IMR-90 (cell line): ENCODE measurements at regions not wholly inside any gene's neighbourhood (a gene's known extent, or its start where the extent isn't known, plus 50 kb on each side); places are given as distances from the start of the nearest gene placed in this dataset.

Experiments
- ATAC-seq: fragments of 200-7000 bp; cut with Tn5 transposase; 2 replicates; pipeline ENCODE4 v1.9.1; 2020; ENCODE audit warnings: low read depth, mild to moderate bottlenecking, moderate library complexity
- BruUV-seq: library from RNA; stranded (reverse); fragments of 400-500 nt; replicated peaks from 2 replicates; lab custom pipeline; 2021; lab: Mats Ljungman, UMichigan
- CTCF ChIA-PET: fragments of 300-600 bp; formaldehyde crosslinking; extraction: SDS; loops from one replicate; lab custom pipeline; 2021; ENCODE audit warnings: antibody characterized with exemption; lab: Yijun Ruan, JAX
- POLR2A ChIA-PET: fragments of 300-600 bp; sonication (Branson Sonifier 250); formaldehyde crosslinking; loops from one replicate; lab custom pipeline; 2022; ENCODE audit warnings: antibody characterized with exemption; ENCODE audit not compliant: unreplicated experiment; lab: Charles Lee
- DNase-seq: peaks from one replicate; pipeline ENCODE4 v3.0.0; 2013
- H2AFZ ChIP-seq: replicated peaks from 2 replicates; pipeline ENCODE3; 2013; ENCODE audit warnings: low read length, mild to moderate bottlenecking; ENCODE audit not compliant: poor library complexity
- H2AK5ac ChIP-seq: 2 replicates; pipeline ENCODE4 v1.6.1; 2013; ENCODE audit warnings: low read depth, low read length, inconsistent platforms
- H2AK9ac ChIP-seq: replicated peaks from 2 replicates; pipeline ENCODE3; 2013; ENCODE audit warnings: mild to moderate bottlenecking, low read depth, low read length, moderate library complexity; ENCODE audit not compliant: poor library complexity
- H2BK120ac ChIP-seq: 2 replicates; pipeline ENCODE4 v1.6.1; 2013; ENCODE audit warnings: low read depth, low read length, inconsistent platforms
- H2BK15ac ChIP-seq: 3 replicates; pipeline ENCODE4 v1.6.1; 2013; ENCODE audit warnings: low read depth, low read length, inconsistent platforms
- H2BK20ac ChIP-seq: 2 replicates; pipeline ENCODE4 v1.6.1; 2013; ENCODE audit warnings: low read depth, mild to moderate bottlenecking, inconsistent platforms, low read length, moderate library complexity
- H2BK5ac ChIP-seq: 2 replicates; pipeline ENCODE4 v1.6.1; 2013; ENCODE audit warnings: mild to moderate bottlenecking, low read depth, low read length, inconsistent platforms; ENCODE audit not compliant: poor library complexity, severe bottlenecking
- H3K14ac ChIP-seq: replicated peaks from 2 replicates; pipeline ENCODE4 v1.6.1; 2013; ENCODE audit warnings: low read depth, low read length, inconsistent platforms
- H3K18ac ChIP-seq: 2 replicates; pipeline ENCODE4 v1.6.1; 2013; ENCODE audit warnings: low read depth, low read length, control low read depth
- H3K23ac ChIP-seq: 2 replicates; pipeline ENCODE4 v1.6.1; 2013; ENCODE audit warnings: low read depth, low read length, inconsistent platforms
- H3K27ac ChIP-seq: 2 replicates; pipeline ENCODE4 v1.5.1; 2013; ENCODE audit warnings: mild to moderate bottlenecking, control low read depth, low read length; ENCODE audit not compliant: insufficient read depth
- H3K27me3 ChIP-seq: 2 replicates; pipeline ENCODE4 v1.6.1; 2013; ENCODE audit warnings: low read length; ENCODE audit not compliant: control insufficient read depth, insufficient read depth
- H3K36me3 ChIP-seq: 2 replicates; pipeline ENCODE4 v1.6.1; 2013; ENCODE audit warnings: low read length, mixed read lengths; ENCODE audit not compliant: control insufficient read depth, insufficient read depth
- H3K4ac ChIP-seq: 2 replicates; pipeline ENCODE4 v1.6.1; 2013; ENCODE audit warnings: low read depth, low read length, inconsistent platforms
- H3K4me1 ChIP-seq: 2 replicates; pipeline ENCODE4 v1.6.1; 2013; ENCODE audit warnings: low read length, mixed read lengths; ENCODE audit not compliant: control insufficient read depth, insufficient read depth
- H3K4me2 ChIP-seq: 2 replicates; pipeline ENCODE4 v1.6.1; 2013; ENCODE audit warnings: low read depth, mild to moderate bottlenecking, control low read depth, low read length, moderate library complexity
- H3K4me3 ChIP-seq: 2 replicates; pipeline ENCODE4 v1.5.1; 2013; ENCODE audit warnings: low read depth, mild to moderate bottlenecking, control low read depth, low read length, moderate library complexity; ENCODE audit not compliant: insufficient read depth
- H3K56ac ChIP-seq: 2 replicates; pipeline ENCODE4 v1.6.1; 2013; ENCODE audit warnings: low read length, inconsistent platforms; ENCODE audit not compliant: insufficient read depth; ENCODE audit errors: extremely low read depth
- H3K79me1 ChIP-seq, 2 experiments: 2 replicates each; pipeline ENCODE4 v1.6.1; 2013; ENCODE audit warnings: low read length in 2 of 2, inconsistent platforms in 1 of 2, low read depth in 1 of 2
- H3K9ac ChIP-seq: 2 replicates; pipeline ENCODE4 v1.6.1; 2013; ENCODE audit warnings: low read depth, low read length, control low read depth
- H3K9me1 ChIP-seq: 2 replicates; pipeline ENCODE4 v1.6.1; 2013; ENCODE audit warnings: low read length, inconsistent platforms; ENCODE audit not compliant: insufficient read depth
- H3K9me3 ChIP-seq: 2 replicates; pipeline ENCODE4 v1.6.1; 2013; ENCODE audit warnings: low read length; ENCODE audit not compliant: control insufficient read depth, insufficient read depth
- H4K20me1 ChIP-seq: 2 replicates; pipeline ENCODE4 v1.6.1; 2013; ENCODE audit warnings: low read length, inconsistent platforms; ENCODE audit not compliant: insufficient read depth
- H4K5ac ChIP-seq: 2 replicates; pipeline ENCODE4 v1.6.1; 2013; ENCODE audit warnings: mild to moderate bottlenecking, low read depth, low read length, control low read depth
- H4K8ac ChIP-seq, 2 experiments: 2 replicates each; pipeline ENCODE4 v1.6.1; 2013; ENCODE audit warnings: low read depth in 2 of 2, low read length in 2 of 2, control low read depth in 1 of 2, inconsistent platforms in 1 of 2
- H4K91ac ChIP-seq: 2 replicates; pipeline ENCODE4 v1.6.1; 2013; ENCODE audit warnings: low read depth, low read length, inconsistent platforms; ENCODE audit not compliant: insufficient read depth
- CEBPB ChIP-seq: IDR thresholded peaks from 2 replicates; pipeline ENCODE4 v1.6.1; 2012; ENCODE audit warnings: low read depth, low read length, improper control_type of control experiment
- CHD1 ChIP-seq: IDR thresholded peaks from 2 replicates; pipeline ENCODE4 v1.6.1; 2012; ENCODE audit warnings: low read depth, low read length, improper control_type of control experiment
- CTCF ChIP-seq: conservative IDR thresholded peaks from 2 replicates; pipeline ENCODE4 v1.5.1; 2012; ENCODE audit warnings: mild to moderate bottlenecking, low read depth, low read length, improper control_type of control experiment
- RAD21 ChIP-seq: IDR thresholded peaks from 2 replicates; pipeline ENCODE4 v1.6.1; 2012; ENCODE audit warnings: low read length, improper control_type of control experiment
- RCOR1 ChIP-seq: IDR thresholded peaks from 2 replicates; pipeline ENCODE4 v1.6.1; 2012; ENCODE audit warnings: mild to moderate bottlenecking, low read length, improper control_type of control experiment; ENCODE audit not compliant: insufficient replicate concordance
- SMC3 ChIP-seq: fragments of 150-350 bp; IDR thresholded peaks from 2 replicates; pipeline ENCODE4 v1.6.1; 2016; ENCODE audit warnings: low read depth, mild to moderate bottlenecking, antibody characterized with exemption, low read length, moderate library complexity
- WGBS, 2 experiments: methylation state at CpG; one replicate each; pipeline versions ENCODE4 v1.1.5 to v1.1.7; 2013; ENCODE audit warnings: missing lambda C conversion rate in 2 of 2; ENCODE audit not compliant: insufficient read length in 1 of 2; ENCODE audit errors: extremely low coverage in 2 of 2; 5-methylcytosine and 5-hydroxymethylcytosine counted together
- dilution Hi-C: fragments of 300-500 bp; cut with HindIII; formaldehyde crosslinking; loops from one replicate; pipeline ENCODE4 v1.14.3; 2018; ENCODE audit warnings: low sequenced_read_pairs; ENCODE audit not compliant: unreplicated experiment
- in situ Hi-C: fragments of 300-500 bp; cut with MboI; formaldehyde crosslinking; loops from 3 replicates; pipeline ENCODE4 v1.14.3; 2019; ENCODE audit warnings: low sequenced_read_pairs, inconsistent platforms, mixed read lengths
- intact Hi-C: fragments of 100-400 bp; cut with micrococcal nuclease; formaldehyde crosslinking; loops from 2 replicates; pipeline ENCODE4 v1.10.0; 2022
- TF ChIP-seq, protein P1 (sequence below): fragments of 150-350 bp; IDR thresholded peaks from 2 replicates; pipeline ENCODE4 v1.6.1; 2016; ENCODE audit warnings: low read depth, mild to moderate bottlenecking, low read length, moderate library complexity, borderline replicate concordance

DNA sequence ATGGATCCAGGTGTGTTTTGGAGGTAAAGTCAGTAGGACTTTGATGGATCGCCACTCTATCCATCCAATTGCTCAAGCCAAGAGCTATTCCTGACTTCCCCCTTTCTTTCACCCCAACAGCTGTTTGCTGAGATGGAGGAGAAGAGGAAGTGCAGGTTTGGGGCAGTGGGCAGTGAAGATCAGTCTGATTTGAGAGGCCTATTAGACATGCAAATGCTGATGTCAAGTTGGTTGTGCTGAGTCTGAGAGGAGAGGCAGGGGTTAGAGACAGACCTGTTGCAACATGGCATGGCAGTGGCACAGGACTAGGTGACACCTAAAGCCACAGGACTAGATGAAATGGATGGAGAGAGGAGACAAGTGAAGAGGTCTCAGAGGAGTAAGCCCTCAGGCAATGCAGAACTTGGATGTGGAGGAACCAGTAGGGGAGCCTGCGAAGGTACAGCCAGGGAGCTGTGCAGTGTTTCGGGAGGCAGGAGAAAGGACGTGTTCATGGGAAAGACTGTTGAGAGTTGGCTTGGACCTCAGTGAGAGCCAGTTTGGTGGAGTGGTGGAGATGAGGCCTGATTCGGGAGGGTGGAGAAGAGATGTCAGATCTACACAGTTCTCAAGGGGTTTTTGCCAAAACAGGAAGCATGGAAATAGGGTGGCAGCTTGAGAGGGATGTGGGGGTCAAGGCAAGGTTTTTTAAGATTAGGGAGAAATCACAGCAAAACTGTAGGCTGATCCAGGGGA, 175.0 kb downstream of the MACROH2A1 start:
- Histone ChIP-seq H2BK20ac (no peak overlapping the region), H3K27me3 (peaks cover 5% of the 10 kb centered on the region; the same call in 1 of the 2 replicates), H3K56ac (no peak overlapping the region), H3K9me1 (peaks cover 4% of the 10 kb centered on the region; the same call in 1 of the 2 replicates), H3K4me3 (no peak overlapping the region), H2BK15ac (no peak overlapping the region; the same call in 2 of the 3 replicates), H3K18ac (no peak overlapping the region), H2AK9ac (no peak overlapping the region), H4K20me1 (no peaks in the 10 kb centered on the region), H2BK5ac (no peak overlapping the region), H3K4me1 (peaks cover 2% of the 10 kb centered on the region; the same call in 1 of the 2 replicates), H2AFZ (no peak overlapping the region), H3K4ac (no peak overlapping the region), H4K91ac (no peak overlapping the region), H3K79me1 (peaks cover 0 to 4% of the 10 kb centered on the region in 2 experiments; a peak in 1 of 4 replicates), H3K9ac (no peak overlapping the region), H4K5ac (no peak overlapping the region), H3K27ac (no peak overlapping the region), H3K36me3 (no peaks in the 10 kb centered on the region), H3K23ac (no peak overlapping the region), H4K8ac (no peak overlapping the region), H3K9me3 (no peaks in the 10 kb centered on the region), H3K14ac (no peak overlapping the region), H2BK120ac (no peak overlapping the region), H3K4me2 (no peak overlapping the region), H2AK5ac (peak overlapping the region; percentile 59; the same call in 1 of the 2 replicates)
- TF ChIP-seq CEBPB (no peak), RAD21 (no peak), CHD1 (no peak), RCOR1 (no peak), CTCF (no peak), SMC3 (no peak)
- TF ChIP-seq, protein P1, sequence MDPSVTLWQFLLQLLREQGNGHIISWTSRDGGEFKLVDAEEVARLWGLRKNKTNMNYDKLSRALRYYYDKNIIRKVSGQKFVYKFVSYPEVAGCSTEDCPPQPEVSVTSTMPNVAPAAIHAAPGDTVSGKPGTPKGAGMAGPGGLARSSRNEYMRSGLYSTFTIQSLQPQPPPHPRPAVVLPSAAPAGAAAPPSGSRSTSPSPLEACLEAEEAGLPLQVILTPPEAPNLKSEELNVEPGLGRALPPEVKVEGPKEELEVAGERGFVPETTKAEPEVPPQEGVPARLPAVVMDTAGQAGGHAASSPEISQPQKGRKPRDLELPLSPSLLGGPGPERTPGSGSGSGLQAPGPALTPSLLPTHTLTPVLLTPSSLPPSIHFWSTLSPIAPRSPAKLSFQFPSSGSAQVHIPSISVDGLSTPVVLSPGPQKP = no peak
- ATAC-seq (no peak), DNase-seq (no peak)
- CTCF ChIA-PET = no interaction called here
- POLR2A ChIA-PET = no interaction called here
- intact Hi-C loops (no loop called here), in situ Hi-C loops (no loop called here), dilution Hi-C loops (no loop called here)
- BruUV-seq = no TSS peak
- WGBS, 2 experiments = 69% methylated on average over 4 of the region's 5 CpGs; no CpG with 5 or more reads in 1 of the 2 experiments
